Bronchial epithelial cell (primary cell): ENCODE measurements at regions not wholly inside any gene's neighbourhood (a gene's known extent, or its start where the extent isn't known, plus 50 kb on each side); places are given as distances from the start of the nearest gene placed in this dataset.

Experiments
- DNase-seq: peaks from one replicate; pipeline ENCODE4 v3.0.0-alpha.2; 2010; ENCODE audit warnings: low read depth
- FAIRE-seq: peaks from 2 replicates; lab custom pipeline; 2011; peaks lifted over from hg19 to GRCh38; lab: Jason Lieb, UNC
- H3K27me3 ChIP-seq: 2 replicates; pipeline ENCODE4 v1.5.1; 2011; ENCODE audit warnings: low read length; ENCODE audit not compliant: control insufficient read depth, insufficient read depth
- H3K36me3 ChIP-seq: 2 replicates; pipeline ENCODE4 v1.5.1; 2011; ENCODE audit warnings: low read length; ENCODE audit not compliant: control insufficient read depth, insufficient read depth
- H3K4me3 ChIP-seq: 2 replicates; pipeline ENCODE4 v1.5.1; 2011; ENCODE audit warnings: mild to moderate bottlenecking, low read depth, low read length, control low read depth
- TF ChIP-seq, protein P1 (sequence below): IDR thresholded peaks from 2 replicates; pipeline ENCODE4 v1.5.1; 2011; ENCODE audit warnings: mild to moderate bottlenecking, moderate library complexity, low read length, control low read depth, inconsistent platforms; ENCODE audit not compliant: insufficient read depth, severe bottlenecking

DNA sequence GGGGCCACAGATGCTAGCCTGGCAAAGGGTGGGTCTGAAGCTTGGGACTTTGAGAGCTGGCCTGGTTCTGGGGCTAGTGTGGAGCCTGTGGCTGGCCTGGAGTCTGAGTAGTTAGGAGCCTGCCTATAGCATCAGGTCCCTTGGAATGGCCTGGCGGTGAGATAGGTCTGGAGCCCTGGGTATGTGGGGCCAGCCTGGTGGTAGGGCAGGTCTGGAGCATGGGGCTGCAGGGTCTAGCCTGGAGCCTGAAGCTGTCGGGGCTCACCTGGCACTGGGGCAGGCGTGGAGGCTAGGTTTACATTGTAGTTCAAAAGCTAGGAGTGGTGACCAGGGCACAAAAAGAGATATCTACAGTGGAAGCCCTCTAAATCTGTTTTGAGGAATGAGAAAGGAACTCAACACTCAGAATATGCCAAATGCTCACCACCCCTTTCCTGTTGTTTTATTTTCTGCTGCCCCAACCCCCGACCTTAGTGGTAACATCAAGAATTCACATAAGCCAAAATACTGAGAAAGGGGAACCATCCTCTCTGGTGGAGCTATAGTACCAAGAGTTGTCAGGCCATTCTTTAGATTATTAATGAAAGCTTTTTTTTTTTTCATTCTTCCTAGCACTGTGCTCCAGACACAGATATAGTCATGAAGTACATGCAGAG lies 100.3 kb downstream of the TANC2 start:
- no peak for FAIRE-seq
- no peak for DNase-seq
- Histone ChIP-seq H3K4me3 (no peak overlapping the region), H3K27me3 (no peaks in the 10 kb centered on the region), H3K36me3 (peaks cover 2% of the 10 kb centered on the region)
- TF ChIP-seq, protein P1, sequence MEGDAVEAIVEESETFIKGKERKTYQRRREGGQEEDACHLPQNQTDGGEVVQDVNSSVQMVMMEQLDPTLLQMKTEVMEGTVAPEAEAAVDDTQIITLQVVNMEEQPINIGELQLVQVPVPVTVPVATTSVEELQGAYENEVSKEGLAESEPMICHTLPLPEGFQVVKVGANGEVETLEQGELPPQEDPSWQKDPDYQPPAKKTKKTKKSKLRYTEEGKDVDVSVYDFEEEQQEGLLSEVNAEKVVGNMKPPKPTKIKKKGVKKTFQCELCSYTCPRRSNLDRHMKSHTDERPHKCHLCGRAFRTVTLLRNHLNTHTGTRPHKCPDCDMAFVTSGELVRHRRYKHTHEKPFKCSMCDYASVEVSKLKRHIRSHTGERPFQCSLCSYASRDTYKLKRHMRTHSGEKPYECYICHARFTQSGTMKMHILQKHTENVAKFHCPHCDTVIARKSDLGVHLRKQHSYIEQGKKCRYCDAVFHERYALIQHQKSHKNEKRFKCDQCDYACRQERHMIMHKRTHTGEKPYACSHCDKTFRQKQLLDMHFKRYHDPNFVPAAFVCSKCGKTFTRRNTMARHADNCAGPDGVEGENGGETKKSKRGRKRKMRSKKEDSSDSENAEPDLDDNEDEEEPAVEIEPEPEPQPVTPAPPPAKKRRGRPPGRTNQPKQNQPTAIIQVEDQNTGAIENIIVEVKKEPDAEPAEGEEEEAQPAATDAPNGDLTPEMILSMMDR, result no peak

DNA sequence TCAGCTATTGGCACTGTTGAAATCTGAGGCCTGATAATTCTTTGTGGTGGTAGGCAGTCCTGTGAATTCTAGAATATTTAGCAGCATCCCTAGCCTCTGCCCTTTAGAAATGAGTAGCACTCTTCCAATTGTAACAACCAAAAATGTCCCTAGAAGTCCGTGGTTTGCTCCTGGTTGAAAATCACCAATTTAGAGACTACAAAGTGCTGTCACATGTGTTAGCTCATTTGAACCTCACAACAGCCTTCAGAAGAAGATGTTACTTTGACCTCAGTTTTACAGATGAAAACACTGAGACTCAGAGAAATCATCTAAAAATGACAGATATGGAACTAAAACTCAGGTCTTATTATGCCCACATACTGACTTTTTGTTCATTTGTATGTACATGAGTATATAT lies 103.2 kb downstream of the TANC2 start:
- Histone ChIP-seq H3K4me3 (no peak overlapping the region), H3K36me3 (peaks cover 2% of the 10 kb centered on the region), H3K27me3 (no peaks in the 10 kb centered on the region)
- FAIRE-seq, result no peak
- TF ChIP-seq, protein P1, result no peak
- no peak for DNase-seq

DNA sequence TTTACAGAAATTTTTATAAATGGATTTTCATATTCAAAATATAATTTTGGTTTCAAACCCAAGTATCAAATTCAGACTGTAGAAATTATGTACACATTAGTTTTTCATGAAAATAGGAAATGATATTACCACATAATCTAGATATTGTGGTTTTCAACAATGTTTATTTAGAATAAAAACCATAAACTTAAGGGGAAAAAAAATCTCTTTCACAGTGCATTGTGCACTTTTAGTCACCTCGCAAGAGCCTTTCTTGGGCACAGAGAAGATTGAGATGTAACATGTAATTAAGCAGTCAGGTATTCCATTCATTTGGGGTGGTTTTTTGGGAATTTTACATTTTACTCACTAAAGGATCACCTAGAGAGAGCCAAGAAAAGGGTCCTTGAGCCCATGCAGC lies 104.0 kb downstream of the TANC2 start:
- H3K36me3 ChIP-seq, result peaks cover 2% of the 10 kb centered on the region
- no peak overlapping the region for H3K4me3 ChIP-seq
- DNase-seq, result no peak
- H3K27me3 ChIP-seq, result no peaks in the 10 kb centered on the region
- TF ChIP-seq, protein P1, result no peak
- FAIRE-seq, result no peak

DNA sequence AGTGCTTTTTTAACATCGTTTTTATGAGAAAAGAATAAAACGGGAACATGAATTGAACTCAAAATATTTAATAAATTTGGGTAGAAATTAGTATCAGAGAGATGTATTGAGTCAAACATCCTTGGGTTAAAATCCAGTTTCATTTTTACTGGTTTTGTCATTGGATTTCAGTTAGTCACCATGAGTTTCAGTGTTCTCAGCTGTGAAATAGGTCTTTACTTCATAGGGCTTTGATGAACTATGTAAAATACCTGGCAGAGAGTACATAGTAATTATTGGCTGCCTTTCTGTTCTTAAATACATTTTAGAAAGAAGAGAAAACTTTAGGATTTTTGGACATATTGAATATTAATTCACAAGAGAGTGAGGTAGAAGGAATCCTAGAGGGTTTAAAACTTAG lies 105.8 kb downstream of the TANC2 start:
- TF ChIP-seq, protein P1, result no peak
- DNase-seq (no peak), FAIRE-seq (no peak)
- H3K27me3 ChIP-seq, result no peaks in the 10 kb centered on the region
- no peaks in the 10 kb centered on the region for H3K36me3 ChIP-seq
- H3K4me3 ChIP-seq, result no peak overlapping the region

DNA sequence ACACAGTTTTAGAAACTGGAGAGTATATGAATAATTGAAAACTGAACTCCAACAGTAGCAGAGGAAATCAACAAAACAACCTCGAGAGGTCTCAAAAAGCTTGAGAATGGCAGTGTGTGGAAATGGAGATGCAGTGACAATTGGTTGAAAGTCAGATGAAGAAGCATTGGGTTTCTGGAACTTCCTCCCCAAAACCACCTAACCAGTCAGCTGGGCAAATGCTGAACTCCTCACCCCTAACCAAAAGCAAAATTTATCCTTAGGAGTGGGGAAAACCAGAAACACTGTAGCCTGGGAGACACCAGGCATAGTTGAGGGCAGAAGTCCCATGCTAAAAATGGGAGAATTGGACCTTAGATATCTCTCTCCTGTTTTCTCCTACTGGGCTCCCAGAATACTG lies 109.9 kb downstream of the TANC2 start:
- DNase-seq (no peak), FAIRE-seq (no peak)
- Histone ChIP-seq H3K4me3 (no peak overlapping the region), H3K27me3 (no peaks in the 10 kb centered on the region), H3K36me3 (no peaks in the 10 kb centered on the region)
- TF ChIP-seq, protein P1, result no peak

DNA sequence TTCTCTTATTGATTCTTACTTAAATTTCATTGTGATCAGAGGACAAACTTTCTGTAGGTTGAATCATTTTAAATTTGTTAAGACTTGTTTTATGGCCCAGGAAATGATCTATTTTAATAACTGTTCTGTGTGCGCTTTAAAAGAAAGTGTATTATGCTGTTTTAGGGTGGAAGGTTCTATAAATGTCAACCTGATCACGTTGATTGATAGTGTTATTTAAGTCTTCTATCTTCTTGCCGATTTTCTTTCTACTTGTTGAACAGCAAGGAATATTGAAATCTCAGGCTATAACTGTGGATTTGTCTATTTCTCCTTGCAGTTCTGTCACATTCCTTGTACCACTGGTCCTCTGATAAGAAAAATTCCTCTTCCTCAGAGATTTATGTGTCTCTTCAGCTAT lies 112.7 kb downstream of the TANC2 start:
- H3K36me3 ChIP-seq, result no peaks in the 10 kb centered on the region
- TF ChIP-seq, protein P1, result no peak
- FAIRE-seq (no peak), DNase-seq (peak; percentile 30)
- no peak overlapping the region for H3K4me3 ChIP-seq
- H3K27me3 ChIP-seq, result no peaks in the 10 kb centered on the region
